IMR-90 (cell line): ENCODE measurements at regions not wholly inside any gene's neighbourhood (a gene's known extent, or its start where the extent isn't known, plus 50 kb on each side); places are given as distances from the start of the nearest gene placed in this dataset.
A peak's percentile ranks its signal among the peaks of the same experiment; 100 is the strongest.

ENCODE experiments used
- ATAC-seq: fragments of 200-7000 bp; cut with Tn5 transposase; 2 replicates; pipeline ENCODE4 v1.9.1; 2020; ENCODE audit warnings: low read depth, mild to moderate bottlenecking, moderate library complexity
- BruUV-seq: library from RNA; stranded (reverse); fragments of 400-500 nt; replicated peaks from 2 replicates; lab custom pipeline; 2021; lab: Mats Ljungman, UMichigan
- CTCF ChIA-PET: fragments of 300-600 bp; formaldehyde crosslinking; extraction: SDS; loops from one replicate; lab custom pipeline; 2021; ENCODE audit warnings: antibody characterized with exemption; lab: Yijun Ruan, JAX
- POLR2A ChIA-PET: fragments of 300-600 bp; sonication (Branson Sonifier 250); formaldehyde crosslinking; loops from one replicate; lab custom pipeline; 2022; ENCODE audit warnings: antibody characterized with exemption; ENCODE audit not compliant: unreplicated experiment; lab: Charles Lee
- DNase-seq: peaks from one replicate; pipeline ENCODE4 v3.0.0; 2013
- H2AFZ ChIP-seq: replicated peaks from 2 replicates; pipeline ENCODE3; 2013; ENCODE audit warnings: low read length, mild to moderate bottlenecking; ENCODE audit not compliant: poor library complexity
- H2AK5ac ChIP-seq: 2 replicates; pipeline ENCODE4 v1.6.1; 2013; ENCODE audit warnings: low read depth, low read length, inconsistent platforms
- H2AK9ac ChIP-seq: replicated peaks from 2 replicates; pipeline ENCODE3; 2013; ENCODE audit warnings: mild to moderate bottlenecking, low read depth, low read length, moderate library complexity; ENCODE audit not compliant: poor library complexity
- H2BK120ac ChIP-seq: 2 replicates; pipeline ENCODE4 v1.6.1; 2013; ENCODE audit warnings: low read depth, low read length, inconsistent platforms
- H2BK15ac ChIP-seq: 3 replicates; pipeline ENCODE4 v1.6.1; 2013; ENCODE audit warnings: low read depth, low read length, inconsistent platforms
- H2BK20ac ChIP-seq: 2 replicates; pipeline ENCODE4 v1.6.1; 2013; ENCODE audit warnings: low read depth, mild to moderate bottlenecking, inconsistent platforms, low read length, moderate library complexity
- H2BK5ac ChIP-seq: 2 replicates; pipeline ENCODE4 v1.6.1; 2013; ENCODE audit warnings: mild to moderate bottlenecking, low read depth, low read length, inconsistent platforms; ENCODE audit not compliant: poor library complexity, severe bottlenecking
- H3K14ac ChIP-seq: replicated peaks from 2 replicates; pipeline ENCODE4 v1.6.1; 2013; ENCODE audit warnings: low read depth, low read length, inconsistent platforms
- H3K18ac ChIP-seq: 2 replicates; pipeline ENCODE4 v1.6.1; 2013; ENCODE audit warnings: low read depth, low read length, control low read depth
- H3K23ac ChIP-seq: 2 replicates; pipeline ENCODE4 v1.6.1; 2013; ENCODE audit warnings: low read depth, low read length, inconsistent platforms
- H3K27ac ChIP-seq: 2 replicates; pipeline ENCODE4 v1.5.1; 2013; ENCODE audit warnings: mild to moderate bottlenecking, control low read depth, low read length; ENCODE audit not compliant: insufficient read depth
- H3K27me3 ChIP-seq: 2 replicates; pipeline ENCODE4 v1.6.1; 2013; ENCODE audit warnings: low read length; ENCODE audit not compliant: control insufficient read depth, insufficient read depth
- H3K36me3 ChIP-seq: 2 replicates; pipeline ENCODE4 v1.6.1; 2013; ENCODE audit warnings: low read length, mixed read lengths; ENCODE audit not compliant: control insufficient read depth, insufficient read depth
- H3K4ac ChIP-seq: 2 replicates; pipeline ENCODE4 v1.6.1; 2013; ENCODE audit warnings: low read depth, low read length, inconsistent platforms
- H3K4me1 ChIP-seq: 2 replicates; pipeline ENCODE4 v1.6.1; 2013; ENCODE audit warnings: low read length, mixed read lengths; ENCODE audit not compliant: control insufficient read depth, insufficient read depth
- H3K4me2 ChIP-seq: 2 replicates; pipeline ENCODE4 v1.6.1; 2013; ENCODE audit warnings: low read depth, mild to moderate bottlenecking, control low read depth, low read length, moderate library complexity
- H3K4me3 ChIP-seq: 2 replicates; pipeline ENCODE4 v1.5.1; 2013; ENCODE audit warnings: low read depth, mild to moderate bottlenecking, control low read depth, low read length, moderate library complexity; ENCODE audit not compliant: insufficient read depth
- H3K56ac ChIP-seq: 2 replicates; pipeline ENCODE4 v1.6.1; 2013; ENCODE audit warnings: low read length, inconsistent platforms; ENCODE audit not compliant: insufficient read depth; ENCODE audit errors: extremely low read depth
- H3K79me1 ChIP-seq, 2 experiments: 2 replicates each; pipeline ENCODE4 v1.6.1; 2013; ENCODE audit warnings: low read length in 2 of 2, inconsistent platforms in 1 of 2, low read depth in 1 of 2
- H3K9ac ChIP-seq: 2 replicates; pipeline ENCODE4 v1.6.1; 2013; ENCODE audit warnings: low read depth, low read length, control low read depth
- H3K9me1 ChIP-seq: 2 replicates; pipeline ENCODE4 v1.6.1; 2013; ENCODE audit warnings: low read length, inconsistent platforms; ENCODE audit not compliant: insufficient read depth
- H3K9me3 ChIP-seq: 2 replicates; pipeline ENCODE4 v1.6.1; 2013; ENCODE audit warnings: low read length; ENCODE audit not compliant: control insufficient read depth, insufficient read depth
- H4K20me1 ChIP-seq: 2 replicates; pipeline ENCODE4 v1.6.1; 2013; ENCODE audit warnings: low read length, inconsistent platforms; ENCODE audit not compliant: insufficient read depth
- H4K5ac ChIP-seq: 2 replicates; pipeline ENCODE4 v1.6.1; 2013; ENCODE audit warnings: mild to moderate bottlenecking, low read depth, low read length, control low read depth
- H4K8ac ChIP-seq, 2 experiments: 2 replicates each; pipeline ENCODE4 v1.6.1; 2013; ENCODE audit warnings: low read depth in 2 of 2, low read length in 2 of 2, control low read depth in 1 of 2, inconsistent platforms in 1 of 2
- H4K91ac ChIP-seq: 2 replicates; pipeline ENCODE4 v1.6.1; 2013; ENCODE audit warnings: low read depth, low read length, inconsistent platforms; ENCODE audit not compliant: insufficient read depth
- BHLHE40 ChIP-seq: fragments of 150-350 bp; IDR thresholded peaks from 2 replicates; pipeline ENCODE4 v1.6.1; 2016; ENCODE audit warnings: mild to moderate bottlenecking, low read depth, low read length
- CEBPB ChIP-seq: IDR thresholded peaks from 2 replicates; pipeline ENCODE4 v1.6.1; 2012; ENCODE audit warnings: low read depth, low read length, improper control_type of control experiment
- CHD1 ChIP-seq: IDR thresholded peaks from 2 replicates; pipeline ENCODE4 v1.6.1; 2012; ENCODE audit warnings: low read depth, low read length, improper control_type of control experiment
- ELK1 ChIP-seq: fragments of 150-350 bp; IDR thresholded peaks from 2 replicates; pipeline ENCODE4 v1.6.1; 2016; ENCODE audit warnings: low read depth, mild to moderate bottlenecking, low read length, moderate library complexity, borderline replicate concordance
- FOS ChIP-seq: fragments of 150-350 bp; IDR thresholded peaks from 2 replicates; pipeline ENCODE4 v1.6.1; 2016; ENCODE audit warnings: low read depth, low read length
- MAFK ChIP-seq: IDR thresholded peaks from 2 replicates; pipeline ENCODE4 v1.6.1; 2012; ENCODE audit warnings: low read depth, low read length, improper control_type of control experiment
- MAZ ChIP-seq: IDR thresholded peaks from 2 replicates; pipeline ENCODE4 v1.6.1; 2012; ENCODE audit warnings: low read depth, mild to moderate bottlenecking, low read length, improper control_type of control experiment, moderate library complexity, borderline replicate concordance
- MXI1 ChIP-seq: IDR thresholded peaks from 2 replicates; pipeline ENCODE4 v1.6.1; 2012; ENCODE audit warnings: low read depth, mild to moderate bottlenecking, low read length, moderate library complexity, borderline replicate concordance
- NFE2L2 ChIP-seq: fragments of 150-350 bp; IDR thresholded peaks from 2 replicates; pipeline ENCODE4 v1.6.1; 2016; ENCODE audit warnings: low read depth, mild to moderate bottlenecking, low read length
- POLR2A ChIP-seq: IDR thresholded peaks from 2 replicates; pipeline ENCODE4 v1.6.1; 2012; ENCODE audit warnings: mild to moderate bottlenecking, low read depth, low read length
- RAD21 ChIP-seq: IDR thresholded peaks from 2 replicates; pipeline ENCODE4 v1.6.1; 2012; ENCODE audit warnings: low read length, improper control_type of control experiment
- RCOR1 ChIP-seq: IDR thresholded peaks from 2 replicates; pipeline ENCODE4 v1.6.1; 2012; ENCODE audit warnings: mild to moderate bottlenecking, low read length, improper control_type of control experiment; ENCODE audit not compliant: insufficient replicate concordance
- RFX5 ChIP-seq: IDR thresholded peaks from 2 replicates; pipeline ENCODE4 v1.8.0; 2012; ENCODE audit warnings: low read depth, mild to moderate bottlenecking, low read length, moderate library complexity
- SMC3 ChIP-seq: fragments of 150-350 bp; IDR thresholded peaks from 2 replicates; pipeline ENCODE4 v1.6.1; 2016; ENCODE audit warnings: low read depth, mild to moderate bottlenecking, antibody characterized with exemption, low read length, moderate library complexity
- USF2 ChIP-seq: fragments of 150-350 bp; IDR thresholded peaks from 2 replicates; pipeline ENCODE4 v1.6.1; 2017; ENCODE audit warnings: mild to moderate bottlenecking, antibody characterized with exemption, low read length, low read depth
- WGBS, 2 experiments: methylation state at CpG; one replicate each; pipeline versions ENCODE4 v1.1.5 to v1.1.7; 2013; ENCODE audit warnings: missing lambda C conversion rate in 2 of 2; ENCODE audit not compliant: insufficient read length in 1 of 2; ENCODE audit errors: extremely low coverage in 2 of 2; 5-methylcytosine and 5-hydroxymethylcytosine counted together
- dilution Hi-C: fragments of 300-500 bp; cut with HindIII; formaldehyde crosslinking; loops from one replicate; pipeline ENCODE4 v1.14.3; 2018; ENCODE audit warnings: low sequenced_read_pairs; ENCODE audit not compliant: unreplicated experiment
- in situ Hi-C: fragments of 300-500 bp; cut with MboI; formaldehyde crosslinking; loops from 3 replicates; pipeline ENCODE4 v1.14.3; 2019; ENCODE audit warnings: low sequenced_read_pairs, inconsistent platforms, mixed read lengths
- intact Hi-C: fragments of 100-400 bp; cut with micrococcal nuclease; formaldehyde crosslinking; loops from 2 replicates; pipeline ENCODE4 v1.10.0; 2022
- TF ChIP-seq, protein P1 (sequence below): conservative IDR thresholded peaks from 2 replicates; pipeline ENCODE4 v1.5.1; 2012; ENCODE audit warnings: mild to moderate bottlenecking, low read depth, low read length, improper control_type of control experiment

- 0 out of 2 replicates have a peak overlapping the region, but pooled peaks have one; percentile 8 for H2BK120ac ChIP-seq
- H2AFZ ChIP-seq = peak overlapping the region; percentile 48
- peak overlapping the region; percentile 35; the same call in 1 of the 2 replicates for H3K4ac ChIP-seq
- no TSS peak for BruUV-seq
- intact Hi-C loops = no loop called here
- H3K56ac ChIP-seq = peak overlapping the region; percentile 12; the same call in 1 of the 2 replicates
- H4K5ac ChIP-seq = 0 out of 2 replicates have a peak overlapping the region, but pooled peaks have one; percentile 2
- no peak overlapping the region for H2BK20ac ChIP-seq
- no peak overlapping the region for H3K9ac ChIP-seq
- TF ChIP-seq SMC3 = no peak
- TF ChIP-seq POLR2A = no peak
- TF ChIP-seq NFE2L2 = no peak
- TF ChIP-seq USF2 = no peak
- no peak for TF ChIP-seq RFX5
- TF ChIP-seq CHD1 = no peak
- no peak for TF ChIP-seq RAD21
- TF ChIP-seq MAFK = no peak
- no peak for TF ChIP-seq CEBPB
- no peak for TF ChIP-seq RCOR1
- no peak for TF ChIP-seq FOS
- no peak for TF ChIP-seq ELK1
- TF ChIP-seq MAZ = no peak
- TF ChIP-seq MXI1 = no peak
- TF ChIP-seq, protein P1, sequence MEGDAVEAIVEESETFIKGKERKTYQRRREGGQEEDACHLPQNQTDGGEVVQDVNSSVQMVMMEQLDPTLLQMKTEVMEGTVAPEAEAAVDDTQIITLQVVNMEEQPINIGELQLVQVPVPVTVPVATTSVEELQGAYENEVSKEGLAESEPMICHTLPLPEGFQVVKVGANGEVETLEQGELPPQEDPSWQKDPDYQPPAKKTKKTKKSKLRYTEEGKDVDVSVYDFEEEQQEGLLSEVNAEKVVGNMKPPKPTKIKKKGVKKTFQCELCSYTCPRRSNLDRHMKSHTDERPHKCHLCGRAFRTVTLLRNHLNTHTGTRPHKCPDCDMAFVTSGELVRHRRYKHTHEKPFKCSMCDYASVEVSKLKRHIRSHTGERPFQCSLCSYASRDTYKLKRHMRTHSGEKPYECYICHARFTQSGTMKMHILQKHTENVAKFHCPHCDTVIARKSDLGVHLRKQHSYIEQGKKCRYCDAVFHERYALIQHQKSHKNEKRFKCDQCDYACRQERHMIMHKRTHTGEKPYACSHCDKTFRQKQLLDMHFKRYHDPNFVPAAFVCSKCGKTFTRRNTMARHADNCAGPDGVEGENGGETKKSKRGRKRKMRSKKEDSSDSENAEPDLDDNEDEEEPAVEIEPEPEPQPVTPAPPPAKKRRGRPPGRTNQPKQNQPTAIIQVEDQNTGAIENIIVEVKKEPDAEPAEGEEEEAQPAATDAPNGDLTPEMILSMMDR = no peak
- no peak for TF ChIP-seq BHLHE40
- dilution Hi-C loops = no loop called here
- ATAC-seq (no peak), DNase-seq (no peak)
- no peak overlapping the region for H3K14ac ChIP-seq
- POLR2A ChIA-PET = no interaction called here
- H3K27me3 ChIP-seq = no peaks in the 10 kb centered on the region
- no peak overlapping the region for H3K4me3 ChIP-seq
- H4K91ac ChIP-seq = peak overlapping the region; percentile 45
- H3K9me3 ChIP-seq = peaks cover 2% of the 10 kb centered on the region; the same call in 1 of the 2 replicates
- peak overlapping the region; percentile 50 for H2AK9ac ChIP-seq
- CTCF ChIA-PET = no interaction called here
- no peaks in the 10 kb centered on the region for H3K36me3 ChIP-seq
- no peaks in the 10 kb centered on the region for H3K9me1 ChIP-seq
- H4K20me1 ChIP-seq = no peaks in the 10 kb centered on the region
- no peak overlapping the region for H4K8ac ChIP-seq
- H2BK15ac ChIP-seq = no peak overlapping the region
- no peak overlapping the region for H2BK5ac ChIP-seq
- WGBS, 2 experiments = 100% methylated on average over 1 of the region's 4 CpGs; no CpG with 5 or more reads in 1 of the 2 experiments
- in situ Hi-C loops = no loop called here
- no peak overlapping the region for H3K23ac ChIP-seq
- no peak overlapping the region for H3K4me2 ChIP-seq
- H3K18ac ChIP-seq = 0 out of 2 replicates have a peak overlapping the region, but pooled peaks have one; percentile 9
- H3K79me1 ChIP-seq = no peaks in the 10 kb centered on the region
- no peak overlapping the region for H3K27ac ChIP-seq
- H2AK5ac ChIP-seq = peak overlapping the region; percentile 68; the same call in 1 of the 2 replicates
- H3K4me1 ChIP-seq = no peaks in the 10 kb centered on the region; the same call in 1 of the 2 replicates
Observed at GRCh38 chr4:123844374-123844773, 447.8 kb downstream of the SPRY1 start.
